T-helper 22 cell (primary cell): ENCODE measurements at regions not wholly inside any gene's neighbourhood (a gene's known extent, or its start where the extent isn't known, plus 50 kb on each side); places are given as distances from the start of the nearest gene placed in this dataset.

Experiments used
- DNase-seq: peaks from one replicate; pipeline ENCODE4 v3.0.0-alpha.2; 2020; ENCODE audit warnings: low read depth

GRCh38 chr4:37082912-37083311, 161.6 kb upstream of the NWD2 start:
- no peak for DNase-seq

- DNase-seq: no peak
These were observed 148.6 kb upstream of the NWD2 start for GRCh38 chr4:37095925-37096324.

- DNase-seq: no peak
These were observed 143.4 kb upstream of the NWD2 start for GRCh38 chr4:37101182-37101581.

- no peak for DNase-seq
These were observed 142.9 kb upstream of the NWD2 start for GRCh38 chr4:37101686-37102085.

GRCh38 chr4:37109756-37110155, 134.8 kb upstream of the NWD2 start:
- DNase-seq: no peak

- no peak for DNase-seq
These were observed 119.7 kb upstream of the NWD2 start for GRCh38 chr4:37124800-37125199.

- DNase-seq: no peak
These were observed 118.5 kb upstream of the NWD2 start for GRCh38 chr4:37126051-37126450.

GRCh38 chr4:37130465-37130864, 114.1 kb upstream of the NWD2 start:
- no peak for DNase-seq

- no peak for DNase-seq
These were observed 112.1 kb upstream of the NWD2 start for GRCh38 chr4:37132351-37132974.

- no peak for DNase-seq
These were observed 111.6 kb upstream of the NWD2 start for GRCh38 chr4:37132975-37133360.

- DNase-seq: no peak
These were observed 106.4 kb upstream of the NWD2 start for GRCh38 chr4:37138019-37138653.

- no peak for DNase-seq
These were observed 105.8 kb upstream of the NWD2 start for GRCh38 chr4:37138789-37139188.

GRCh38 chr4:37139987-37140386, 104.6 kb upstream of the NWD2 start:
- no peak for DNase-seq

- no peak for DNase-seq
These were observed 98.3 kb upstream of the NWD2 start for GRCh38 chr4:37146260-37146659.

GRCh38 chr4:37157476-37158167, 86.9 kb upstream of the NWD2 start:
- no peak for DNase-seq

- DNase-seq: no peak
These were observed 83.9 kb upstream of the NWD2 start for GRCh38 chr4:37160653-37161052.

GRCh38 chr4:37165844-37166243, 78.7 kb upstream of the NWD2 start:
- DNase-seq: no peak

GRCh38 chr4:37169956-37170355, 74.6 kb upstream of the NWD2 start:
- DNase-seq: no peak

- no peak for DNase-seq
These were observed 56.4 kb upstream of the NWD2 start for GRCh38 chr4:37188100-37188499.
